IPS-15b (cell line): ENCODE measurements at regions not wholly inside any gene's neighbourhood (a gene's known extent, or its start where the extent isn't known, plus 50 kb on each side); places are given as distances from the start of the nearest gene placed in this dataset.

ENCODE experiments used
- H3K27me3 ChIP-seq: one replicate; pipeline ENCODE4 v1.6.1; 2013; ENCODE audit warnings: low read length; ENCODE audit not compliant: control insufficient read depth, insufficient read depth
- H3K36me3 ChIP-seq: one replicate; pipeline ENCODE4 v1.6.1; 2013; ENCODE audit warnings: low read length; ENCODE audit not compliant: control insufficient read depth, insufficient read depth
- H3K4me1 ChIP-seq: one replicate; pipeline ENCODE4 v1.6.1; 2013; ENCODE audit warnings: mild to moderate bottlenecking, low read length; ENCODE audit not compliant: control insufficient read depth, insufficient read depth
- H3K4me3 ChIP-seq: one replicate; pipeline ENCODE4 v1.5.1; 2013; ENCODE audit warnings: low read depth, low read length
- H3K9ac ChIP-seq: one replicate; pipeline ENCODE4 v1.6.1; 2013; ENCODE audit warnings: low read depth, mild to moderate bottlenecking, low read length
- H3K9me3 ChIP-seq: one replicate; pipeline ENCODE4 v1.6.1; 2013; ENCODE audit warnings: mild to moderate bottlenecking, low read length; ENCODE audit not compliant: control insufficient read depth, insufficient read depth

DNA sequence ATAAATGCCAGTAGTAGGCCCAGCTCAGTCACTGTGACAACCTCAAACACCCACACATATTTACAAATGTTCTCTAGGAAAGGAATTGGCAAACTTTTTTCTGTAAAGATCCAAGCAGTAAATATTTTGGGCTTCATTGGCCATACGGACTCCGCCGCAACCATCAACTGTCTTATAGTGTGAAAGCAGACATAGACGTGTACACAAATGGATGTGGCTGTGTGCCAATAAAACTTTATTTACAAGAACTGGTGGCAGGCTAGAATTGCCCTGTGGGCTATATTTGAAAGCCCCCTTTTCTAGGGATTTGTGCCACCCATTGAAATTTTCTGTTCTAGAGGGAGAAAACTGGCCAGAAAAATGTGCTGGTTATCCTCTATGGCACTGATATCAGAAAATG lies 683.8 kb upstream of the EEF2KMT start:
- no peak overlapping the region for H3K4me3 ChIP-seq
- H3K9ac ChIP-seq, result no peak overlapping the region
- no peaks in the 10 kb centered on the region for H3K36me3 ChIP-seq
- no peaks in the 10 kb centered on the region for H3K27me3 ChIP-seq
- no peaks in the 10 kb centered on the region for H3K9me3 ChIP-seq
- H3K4me1 ChIP-seq, result no peaks in the 10 kb centered on the region

DNA sequence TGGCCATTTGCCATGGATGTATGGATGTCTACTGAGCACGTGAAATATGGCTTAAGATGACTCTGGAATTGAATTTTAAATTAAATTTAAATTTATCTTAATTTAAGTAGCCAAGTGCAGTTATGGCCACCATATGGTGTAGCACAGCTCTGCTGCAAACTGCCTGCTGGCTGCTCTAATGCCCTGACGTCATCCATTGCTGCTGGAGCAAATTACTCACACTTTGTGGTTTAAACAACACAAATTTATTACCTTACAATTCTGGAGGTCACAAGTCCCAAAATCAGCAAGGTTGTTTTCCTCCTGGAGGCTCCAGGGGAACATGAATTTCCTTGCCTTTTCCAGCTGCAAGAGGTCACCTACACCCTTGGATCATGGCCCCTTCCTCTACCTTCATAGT lies 679.3 kb upstream of the EEF2KMT start:
- Histone ChIP-seq H3K4me3 (no peak overlapping the region), H3K9me3 (no peaks in the 10 kb centered on the region), H3K9ac (no peak overlapping the region), H3K4me1 (no peaks in the 10 kb centered on the region), H3K27me3 (no peaks in the 10 kb centered on the region), H3K36me3 (no peaks in the 10 kb centered on the region)

DNA sequence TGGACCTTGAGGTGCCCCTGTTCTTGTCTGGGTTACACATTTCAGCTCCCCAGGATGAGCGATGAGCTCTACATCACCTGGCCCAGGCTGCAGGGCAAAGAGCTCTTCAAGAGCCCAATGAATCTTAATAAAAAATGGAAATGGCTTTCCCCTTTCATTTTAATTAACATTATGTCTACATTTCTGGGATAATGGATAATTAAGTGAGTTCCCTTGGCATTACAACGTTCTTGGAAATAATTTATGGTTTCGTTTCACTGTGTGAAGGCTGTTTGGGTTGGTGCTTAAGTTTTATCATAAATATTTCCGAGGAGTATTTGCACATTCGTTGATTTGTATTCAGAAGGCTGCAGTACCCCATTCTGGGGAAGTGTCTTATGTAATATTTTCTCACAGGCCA lies 678.3 kb upstream of the EEF2KMT start:
- no peaks in the 10 kb centered on the region for H3K27me3 ChIP-seq
- H3K9ac ChIP-seq, result no peak overlapping the region
- no peaks in the 10 kb centered on the region for H3K4me1 ChIP-seq
- no peaks in the 10 kb centered on the region for H3K36me3 ChIP-seq
- no peaks in the 10 kb centered on the region for H3K9me3 ChIP-seq
- H3K4me3 ChIP-seq, result no peak overlapping the region

DNA sequence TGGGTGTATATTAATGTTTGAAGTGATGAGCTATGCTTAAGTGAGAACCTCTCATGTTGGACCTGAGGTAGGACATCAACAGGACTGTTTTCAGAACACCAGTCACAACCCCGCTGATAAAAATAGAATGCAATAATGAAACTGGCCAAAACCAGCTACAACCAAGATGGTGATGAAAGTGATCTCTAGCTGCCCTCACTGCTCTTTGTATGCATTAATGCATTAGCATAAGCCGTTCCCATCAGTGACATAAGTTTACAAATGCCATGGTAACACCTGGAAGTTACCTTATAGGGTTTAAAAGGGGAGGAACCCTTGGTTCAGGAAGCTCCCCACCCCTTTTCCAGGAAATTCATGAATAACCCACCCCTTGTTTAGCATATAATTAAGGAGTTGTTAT lies 672.5 kb upstream of the EEF2KMT start:
- Histone ChIP-seq H3K9ac (no peak overlapping the region), H3K4me1 (no peaks in the 10 kb centered on the region), H3K9me3 (no peaks in the 10 kb centered on the region), H3K27me3 (no peaks in the 10 kb centered on the region), H3K4me3 (no peak overlapping the region), H3K36me3 (no peaks in the 10 kb centered on the region)

DNA sequence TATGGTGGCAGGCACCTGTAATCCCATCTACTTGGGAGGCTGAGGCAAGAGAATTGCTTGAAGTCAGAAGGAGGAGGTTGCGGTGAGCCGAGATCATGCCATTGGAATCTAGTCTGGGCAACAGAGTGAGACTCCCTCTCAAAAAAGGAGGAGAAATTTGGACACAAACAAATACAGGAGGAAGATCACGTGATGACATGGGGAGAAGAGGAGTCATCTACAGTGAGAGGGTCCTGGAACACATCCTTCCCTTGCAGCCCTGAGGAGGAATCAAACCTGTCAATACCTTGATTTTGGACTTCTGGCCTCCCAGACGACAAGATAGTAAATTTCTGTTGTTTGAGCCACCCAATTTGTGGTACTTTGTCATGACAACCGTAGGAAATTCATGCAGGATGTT lies 671.9 kb upstream of the EEF2KMT start:
- Histone ChIP-seq H3K4me1 (no peaks in the 10 kb centered on the region), H3K9ac (no peak overlapping the region), H3K27me3 (no peaks in the 10 kb centered on the region), H3K9me3 (no peaks in the 10 kb centered on the region), H3K36me3 (no peaks in the 10 kb centered on the region), H3K4me3 (no peak overlapping the region)

DNA sequence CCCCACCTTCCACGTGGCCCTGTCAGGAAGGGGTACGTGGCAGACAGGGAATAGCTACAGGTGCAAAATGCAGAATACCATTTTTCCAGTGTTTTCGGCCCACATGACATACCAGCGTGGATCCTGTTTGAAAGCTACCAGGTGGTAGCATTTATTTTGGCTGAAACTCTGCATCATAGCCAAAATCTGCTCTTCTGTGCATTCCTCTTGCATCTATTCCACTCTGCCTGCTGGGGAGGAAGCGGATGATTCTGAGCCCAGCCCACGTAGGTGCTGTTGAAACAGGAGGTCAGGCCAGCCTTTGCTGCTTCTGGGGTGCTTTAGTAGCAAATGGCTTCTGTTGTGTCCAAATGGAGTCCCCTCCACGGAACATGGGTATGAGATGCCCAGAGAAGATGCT lies 670.9 kb upstream of the EEF2KMT start:
- Histone ChIP-seq H3K36me3 (no peaks in the 10 kb centered on the region), H3K27me3 (no peaks in the 10 kb centered on the region), H3K9ac (no peak overlapping the region), H3K4me1 (no peaks in the 10 kb centered on the region), H3K9me3 (no peaks in the 10 kb centered on the region), H3K4me3 (no peak overlapping the region)

DNA sequence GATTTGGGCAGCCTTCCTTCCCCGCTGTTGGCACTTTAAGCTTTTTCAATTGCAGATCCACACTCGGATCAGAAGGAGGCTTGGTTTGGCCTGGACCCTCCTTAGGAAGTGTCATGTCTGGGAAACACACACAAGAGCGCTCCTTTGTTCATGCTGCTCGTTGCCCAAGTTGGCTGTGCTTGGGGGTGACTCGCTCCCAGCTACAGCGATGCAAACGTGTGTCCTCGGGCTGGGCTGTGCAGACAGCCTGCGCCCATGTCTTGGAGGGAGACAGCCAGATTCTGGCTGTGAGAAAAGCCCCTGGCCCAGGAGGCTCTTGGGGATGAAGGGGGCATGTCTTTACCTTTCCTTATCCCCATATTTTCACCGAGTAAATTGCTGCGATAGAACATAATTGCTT lies 665.6 kb upstream of the EEF2KMT start:
- Histone ChIP-seq H3K27me3 (no peaks in the 10 kb centered on the region), H3K4me1 (no peaks in the 10 kb centered on the region), H3K9me3 (no peaks in the 10 kb centered on the region), H3K36me3 (no peaks in the 10 kb centered on the region), H3K9ac (no peak overlapping the region), H3K4me3 (no peak overlapping the region)

DNA sequence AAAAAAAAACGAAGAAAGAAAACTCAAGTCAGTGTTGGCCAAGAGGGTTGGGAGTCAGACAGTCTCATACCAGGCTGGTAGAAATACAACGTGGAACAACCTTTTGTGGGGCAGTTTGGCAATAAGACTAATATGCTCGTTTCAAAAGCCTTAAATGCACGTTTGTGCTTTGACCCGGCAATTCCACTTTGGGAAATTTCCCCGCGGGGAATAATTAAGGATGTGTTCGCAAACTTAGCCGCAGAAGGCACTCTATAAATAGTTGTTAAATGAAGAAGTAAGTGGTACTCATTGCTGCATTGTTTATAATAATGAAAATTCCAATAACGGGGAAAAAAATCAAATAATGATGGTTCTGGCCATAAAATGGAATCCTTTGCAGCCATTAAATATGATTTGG lies 664.8 kb upstream of the EEF2KMT start:
- Histone ChIP-seq H3K4me3 (no peak overlapping the region), H3K36me3 (no peaks in the 10 kb centered on the region), H3K27me3 (no peaks in the 10 kb centered on the region), H3K9ac (no peak overlapping the region), H3K4me1 (no peaks in the 10 kb centered on the region), H3K9me3 (no peaks in the 10 kb centered on the region)

DNA sequence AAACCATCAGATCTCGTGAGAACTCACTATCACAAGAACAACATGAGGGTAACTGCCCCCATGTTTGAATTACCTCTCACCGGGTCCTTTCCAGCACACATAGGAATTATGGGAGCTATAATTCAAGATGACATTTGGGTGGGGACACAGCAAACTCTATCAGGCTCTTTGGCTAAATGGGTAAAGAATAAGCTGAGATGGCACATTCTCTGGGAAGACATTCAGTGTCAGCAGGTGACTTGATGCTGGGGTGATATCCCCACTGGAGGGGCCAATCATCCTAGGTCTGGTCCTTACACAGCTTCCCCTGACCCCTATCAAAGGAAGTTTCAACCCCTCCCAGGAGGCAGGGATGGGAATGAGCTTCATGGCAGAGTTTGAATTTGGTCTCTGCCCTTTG lies 664.0 kb upstream of the EEF2KMT start:
- Histone ChIP-seq H3K4me3 (no peak overlapping the region), H3K4me1 (no peaks in the 10 kb centered on the region), H3K27me3 (no peaks in the 10 kb centered on the region), H3K9me3 (no peaks in the 10 kb centered on the region), H3K9ac (no peak overlapping the region), H3K36me3 (no peaks in the 10 kb centered on the region)

DNA sequence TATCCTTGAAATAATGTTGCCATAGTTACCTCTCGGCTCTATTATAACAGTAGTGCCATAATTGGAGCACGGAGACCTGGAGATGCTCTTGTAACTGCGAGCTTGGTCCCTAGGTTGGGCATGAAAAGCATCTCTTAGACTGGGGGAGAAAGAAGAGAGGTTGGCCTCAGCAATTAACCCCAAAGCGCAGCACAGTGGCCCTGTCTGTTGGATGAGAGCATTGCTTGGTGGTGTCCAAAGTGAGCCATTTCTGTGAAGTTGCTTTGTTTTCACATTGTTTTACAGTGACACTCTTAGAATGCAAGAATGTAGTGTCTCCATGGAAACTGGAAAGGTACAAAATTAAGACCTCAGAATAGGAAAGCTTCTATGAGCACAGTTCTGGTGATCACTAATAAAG lies 660.7 kb upstream of the EEF2KMT start:
- H3K27me3 ChIP-seq, result no peaks in the 10 kb centered on the region
- peaks cover 9% of the 10 kb centered on the region for H3K4me1 ChIP-seq
- no peaks in the 10 kb centered on the region for H3K36me3 ChIP-seq

DNA sequence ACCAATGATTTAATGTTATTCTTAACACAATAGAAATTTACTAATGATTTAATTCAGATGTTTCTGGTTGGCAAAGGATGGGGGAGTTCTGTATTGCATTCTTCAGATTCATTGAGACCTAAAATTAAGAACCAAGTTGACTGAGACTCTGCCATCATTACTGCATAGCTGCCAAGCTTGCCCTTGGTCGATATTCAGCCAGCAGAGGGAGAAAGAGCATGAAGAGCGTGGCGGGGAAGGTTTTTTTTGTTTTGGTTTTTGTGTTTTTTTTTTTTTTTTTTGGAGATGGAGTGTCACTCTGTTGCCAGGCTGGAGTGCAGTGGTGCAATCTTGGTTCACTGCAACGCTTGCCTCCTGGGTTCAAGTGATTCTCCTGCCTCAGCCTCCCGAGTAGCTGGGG lies 659.4 kb upstream of the EEF2KMT start:
- H3K27me3 ChIP-seq, result no peaks in the 10 kb centered on the region
- no peaks in the 10 kb centered on the region for H3K9me3 ChIP-seq
- no peak overlapping the region for H3K4me3 ChIP-seq
- H3K9ac ChIP-seq, result no peak overlapping the region
- peaks cover 15% of the 10 kb centered on the region for H3K4me1 ChIP-seq
- no peaks in the 10 kb centered on the region for H3K36me3 ChIP-seq

More for the DNA sequence above, 660.7 kb upstream of the EEF2KMT start:
- H3K9ac ChIP-seq, result no peak overlapping the region
- H3K4me3 ChIP-seq, result no peak overlapping the region
- no peaks in the 10 kb centered on the region for H3K9me3 ChIP-seq

DNA sequence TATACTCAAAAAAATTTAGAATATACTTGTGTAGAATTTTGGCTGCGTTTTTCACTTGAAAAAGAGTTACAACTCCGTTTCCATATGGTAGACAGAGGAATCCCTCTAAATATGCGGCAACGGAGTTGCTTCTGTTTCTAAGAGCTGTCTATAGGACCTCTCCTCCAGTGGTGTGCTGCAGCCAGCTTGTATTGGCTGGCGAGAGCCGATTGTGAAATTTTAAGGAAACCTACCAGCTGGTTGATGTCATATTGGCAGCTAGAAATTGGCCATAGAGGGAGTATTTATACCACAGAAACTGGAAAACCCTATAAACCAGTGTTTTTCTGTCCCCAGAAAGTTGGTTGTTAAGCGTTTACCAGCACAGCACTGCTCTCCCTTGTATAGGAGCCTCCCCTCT lies 655.8 kb upstream of the EEF2KMT start:
- no peak overlapping the region for H3K4me3 ChIP-seq
- no peaks in the 10 kb centered on the region for H3K36me3 ChIP-seq
- no peak overlapping the region for H3K9ac ChIP-seq
- H3K9me3 ChIP-seq, result no peaks in the 10 kb centered on the region
- peaks cover 22% of the 10 kb centered on the region for H3K4me1 ChIP-seq
- H3K27me3 ChIP-seq, result no peaks in the 10 kb centered on the region

DNA sequence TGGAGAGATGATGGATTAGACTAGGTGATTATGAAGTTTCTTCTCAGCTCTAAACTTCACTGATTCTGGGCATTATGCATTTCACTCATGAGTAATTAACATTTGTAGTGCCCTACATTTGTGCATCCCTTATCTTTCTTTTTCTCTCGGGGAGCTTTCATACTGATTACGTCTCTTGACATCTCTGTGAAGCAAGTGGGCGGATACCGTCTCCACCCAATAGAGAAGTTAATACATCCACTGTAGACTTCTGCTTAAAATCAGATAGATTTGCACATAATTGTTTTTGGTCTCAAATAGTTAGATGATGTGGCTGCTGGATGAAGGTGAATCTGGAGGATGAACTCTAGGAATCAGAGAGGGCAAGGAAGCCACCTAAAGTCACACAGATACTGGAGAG lies 653.6 kb upstream of the EEF2KMT start:
- Histone ChIP-seq H3K9me3 (no peaks in the 10 kb centered on the region), H3K9ac (no peak overlapping the region), H3K36me3 (no peaks in the 10 kb centered on the region), H3K4me1 (peaks cover 22% of the 10 kb centered on the region), H3K27me3 (no peaks in the 10 kb centered on the region), H3K4me3 (no peak overlapping the region)
